ENCODE measurements at regions not wholly inside any gene's neighbourhood (a gene's known extent, or its start where the extent isn't known, plus 50 kb on each side); places are given as distances from the start of the nearest gene placed in this dataset.

DNA sequence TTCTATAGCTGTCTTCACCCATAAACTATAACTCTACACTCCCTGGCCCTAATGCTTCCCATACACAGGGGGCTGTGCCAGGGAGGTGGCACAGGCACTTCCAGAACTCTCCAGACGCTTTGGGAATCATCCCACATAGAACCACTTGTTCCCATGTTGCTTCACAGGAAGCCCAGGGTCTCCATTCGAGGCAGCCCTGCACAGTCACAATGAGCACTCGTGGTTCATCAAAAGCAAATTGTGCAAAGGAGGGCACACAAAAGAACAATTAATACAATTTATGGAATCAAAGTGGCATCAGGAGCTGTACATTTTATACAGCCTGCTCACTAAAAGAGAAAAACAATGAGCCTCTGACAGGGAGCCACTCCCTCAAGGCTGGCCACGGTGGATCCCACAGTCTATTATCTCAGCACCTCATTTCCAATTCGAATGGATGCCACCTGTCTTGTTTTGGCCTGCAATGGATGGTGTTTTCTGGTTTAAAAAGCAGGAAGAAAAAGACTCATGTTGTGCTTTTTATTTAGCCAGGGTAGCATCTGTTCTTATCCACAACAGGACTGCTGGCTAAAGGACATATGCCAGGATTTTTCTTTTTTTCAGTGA lies 354.8 kb downstream of the ENC1 start:
- H3K36me3 ChIP-seq (ENCODE audit: control insufficient read depth in 2 of 2, insufficient read depth in 1 of 2, low read length in 2 of 2): no peaks in the 10 kb centered on the region
- POLR2A ChIA-PET: no interaction called here

GRCh38 chr5:74282490-74282889 lies 358.0 kb downstream of the ENC1 start:
- TF ChIP-seq ZNF530 (tag by site-specific recombination; IDR thresholded peaks at IDR 0.05; ENCODE audit: low read depth) (no peak), ZNF837 (tag by site-specific recombination; IDR thresholded peaks at IDR 0.05) (no peak), ZNF571 (tag by site-specific recombination; IDR thresholded peaks at IDR 0.05) (no peak), ZNF600 (tag by site-specific recombination; IDR thresholded peaks at IDR 0.05) (no peak), ZBTB17 (tag by site-specific recombination; IDR thresholded peaks at IDR 0.05) (no peak), CTCF (tag by site-specific recombination; IDR thresholded peaks at IDR 0.05) (no peak)
- Histone ChIP-seq H3K4me1 (ENCODE audit: control insufficient read depth, insufficient read depth, low read length) (no peaks in the 10 kb centered on the region), H3K4me3 (ENCODE audit: low read depth, low read length) (no peak overlapping the region), H3K9me3 (ENCODE audit: control insufficient read depth, insufficient read depth, low read depth, low read length) (no peaks in the 10 kb centered on the region), H3K27ac (ENCODE audit: extremely low read depth, low read depth, low read length) (no peak overlapping the region), H3K36me3 (ENCODE audit: control insufficient read depth in 2 of 2, insufficient read depth in 1 of 2, low read length in 2 of 2) (no peaks in the 10 kb centered on the region)
- ChIA-PET POLR2A (no interaction called here), CTCF (no interaction called here)

More for the DNA sequence above, 354.8 kb downstream of the ENC1 start:
- CTCF ChIA-PET: interaction anchor here (0.7 kb wide), 2 partner anchors 75 to 80 kb away, joined by 3 read pairs; no protein-coding TSS in a partner anchor
- Histone ChIP-seq H3K4me3 (ENCODE audit: low read depth, low read length) (no peak overlapping the region), H3K4me1 (ENCODE audit: control insufficient read depth, insufficient read depth, low read length) (no peaks in the 10 kb centered on the region), H3K9me3 (ENCODE audit: control insufficient read depth, insufficient read depth, low read depth, low read length) (no peaks in the 10 kb centered on the region), H3K27ac (ENCODE audit: extremely low read depth, low read depth, low read length) (no peak overlapping the region)
- TF ChIP-seq ZFHX2 (tag by site-specific recombination; conservative IDR thresholded peaks at IDR 0.05): no peak
- TF ChIP-seq ZNF707 (tag by site-specific recombination; IDR thresholded peaks at IDR 0.05): no peak
- TF ChIP-seq ZNF549 (tag by site-specific recombination; IDR thresholded peaks at IDR 0.05): no peak
- TF ChIP-seq ZNF792 (tag by site-specific recombination; IDR thresholded peaks at IDR 0.05): no peak
- TF ChIP-seq ZNF433 (tag by site-specific recombination; IDR thresholded peaks at IDR 0.05; ENCODE audit: low read depth): no peak
- no peak for TF ChIP-seq SP2 (tag by site-specific recombination; IDR thresholded peaks at IDR 0.05)

DNA sequence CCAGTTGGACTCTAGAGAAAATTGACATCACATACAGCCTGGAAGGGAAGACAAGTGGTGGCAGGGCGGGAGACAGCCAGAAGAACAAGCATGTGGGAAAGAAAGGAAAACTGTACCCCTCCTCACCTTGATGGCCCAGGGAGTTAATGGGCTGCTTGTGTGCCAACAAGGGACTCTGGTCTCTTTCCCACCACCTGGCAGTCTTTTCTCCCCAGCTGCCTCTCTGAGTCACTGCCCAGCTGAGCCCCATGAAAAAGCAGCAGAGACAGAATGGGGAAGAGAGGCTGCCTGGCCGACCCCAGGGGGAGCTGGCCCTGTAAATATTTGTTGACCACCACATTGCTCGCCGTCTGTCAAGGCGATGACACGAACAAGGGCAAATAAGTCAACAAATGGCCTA lies 359.4 kb downstream of the ENC1 start:
- Histone ChIP-seq H3K36me3 (ENCODE audit: control insufficient read depth in 2 of 2, insufficient read depth in 1 of 2, low read length in 2 of 2) (no peaks in the 10 kb centered on the region), H3K9me3 (ENCODE audit: control insufficient read depth, insufficient read depth, low read depth, low read length) (no peaks in the 10 kb centered on the region), H3K4me1 (ENCODE audit: control insufficient read depth, insufficient read depth, low read length) (no peaks in the 10 kb centered on the region), H3K4me3 (ENCODE audit: low read depth, low read length) (no peak overlapping the region), H3K27ac (ENCODE audit: extremely low read depth, low read depth, low read length) (no peak overlapping the region)
- TF ChIP-seq ZNF701 (tag by site-specific recombination; IDR thresholded peaks at IDR 0.05) (no peak), ZNF558 (tag by site-specific recombination; IDR thresholded peaks at IDR 0.05) (no peak), ZNF16 (tag by site-specific recombination; IDR thresholded peaks at IDR 0.05; ENCODE audit: low read depth) (no peak), TCF7L2 (IDR thresholded peaks at IDR 0.05; ENCODE audit: borderline replicate concordance, low read depth, low read length) (no peak), ZNF48 (tag by site-specific recombination; IDR thresholded peaks at IDR 0.05) (no peak)
- TF ChIP-seq, protein P1, sequence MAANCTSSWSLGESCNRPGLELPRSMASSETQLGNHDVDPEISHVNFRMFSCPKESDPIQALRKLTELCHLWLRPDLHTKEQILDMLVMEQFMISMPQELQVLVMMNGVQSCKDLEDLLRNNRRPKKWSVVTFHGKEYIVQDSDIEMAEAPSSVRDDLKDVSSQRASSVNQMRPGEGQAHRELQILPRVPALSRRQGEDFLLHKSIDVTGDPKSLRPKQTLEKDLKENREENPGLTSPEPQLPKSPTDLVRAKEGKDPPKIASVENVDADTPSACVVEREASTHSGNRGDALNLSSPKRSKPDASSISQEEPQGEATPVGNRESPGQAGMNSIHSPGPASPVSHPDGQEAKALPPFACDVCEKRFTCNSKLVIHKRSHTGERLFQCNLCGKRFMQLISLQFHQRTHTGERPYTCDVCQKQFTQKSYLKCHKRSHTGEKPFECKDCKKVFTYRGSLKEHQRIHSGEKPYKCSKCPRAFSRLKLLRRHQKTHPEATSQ (tag by site-specific recombination; IDR thresholded peaks at IDR 0.05): no peak
- ChIA-PET CTCF (interaction anchor here (0.7 to 0.9 kb wide), 2 partner anchors 19 to 75 kb away, joined by 5 to 6 read pairs; no protein-coding TSS in a partner anchor), POLR2A (no interaction called here)

Measured in HEK293 (cell line).